HG03159 (cell line): ENCODE measurements at regions not wholly inside any gene's neighbourhood (a gene's known extent, or its start where the extent isn't known, plus 50 kb on each side); places are given as distances from the start of the nearest gene placed in this dataset.

Experiments used
- ATAC-seq: cut with Tn5 transposase; IDR thresholded peaks from one replicate; pipeline ENCODE4 v1.9.1; 2021; ENCODE audit warnings: mild to moderate bottlenecking, moderate library complexity; ENCODE audit not compliant: unreplicated experiment

DNA sequence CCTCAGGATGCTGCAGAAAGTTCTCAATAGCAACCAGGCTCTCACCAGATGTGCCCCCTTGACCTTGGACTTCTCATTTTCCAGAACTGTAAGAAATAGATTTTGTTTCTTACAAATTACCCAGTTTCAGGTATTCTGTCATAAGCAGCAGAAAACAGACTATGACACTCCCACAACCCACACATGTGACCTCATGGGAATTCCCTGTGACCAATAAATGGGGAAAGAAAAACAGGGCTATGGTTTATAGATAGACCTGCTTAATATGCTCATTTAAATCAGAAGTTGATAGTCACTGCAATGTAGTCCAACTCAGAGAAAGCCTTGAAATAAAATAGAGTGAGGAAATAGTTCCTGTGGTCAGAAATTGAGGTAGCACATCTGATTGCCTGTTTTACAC is 380.9 kb upstream of the PTBP2 start:
- ATAC-seq: no peak

GRCh38 chr1:96346719-96347118 is 374.9 kb upstream of the PTBP2 start:
- no peak for ATAC-seq

DNA sequence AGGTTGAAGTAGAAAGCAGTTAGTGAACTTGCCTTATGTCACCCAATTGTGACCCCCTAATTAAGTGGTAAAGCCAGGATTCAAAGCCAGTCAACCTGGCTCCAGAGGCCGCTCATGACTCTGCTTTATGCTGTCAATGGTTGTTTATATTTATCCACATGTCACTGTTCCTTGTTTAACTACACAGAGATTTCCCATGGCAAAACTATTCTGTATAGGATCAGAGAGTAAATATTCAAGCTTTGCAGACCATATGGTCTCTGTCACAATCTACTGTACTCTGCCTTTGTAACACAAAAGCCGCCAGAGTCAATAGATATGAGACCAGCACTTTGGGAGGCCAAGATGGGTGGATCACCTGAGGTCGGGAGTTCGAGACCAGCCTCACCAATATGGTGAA is 371.7 kb upstream of the PTBP2 start:
- no peak for ATAC-seq

GRCh38 chr1:96352733-96353132 is 368.9 kb upstream of the PTBP2 start:
- ATAC-seq: no peak

DNA sequence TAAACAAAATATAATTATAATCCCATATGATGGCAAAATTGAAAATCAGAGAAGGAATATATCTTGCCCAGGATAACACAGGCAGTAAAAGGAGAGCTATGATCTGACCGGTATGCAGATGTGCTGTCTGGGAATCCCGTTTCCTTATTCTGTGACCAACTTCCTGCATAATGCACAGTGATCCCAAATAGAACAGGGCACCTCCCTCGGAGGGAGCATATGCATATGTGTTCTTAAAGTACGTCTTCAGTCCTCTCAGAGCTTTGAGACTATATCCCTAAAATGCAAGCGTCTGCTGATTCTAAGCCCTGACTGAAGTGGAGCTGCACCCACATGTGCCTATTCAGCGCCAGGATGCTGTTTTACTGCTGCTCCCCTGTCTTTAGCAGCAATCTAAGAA is 366.1 kb upstream of the PTBP2 start:
- no peak for ATAC-seq

DNA sequence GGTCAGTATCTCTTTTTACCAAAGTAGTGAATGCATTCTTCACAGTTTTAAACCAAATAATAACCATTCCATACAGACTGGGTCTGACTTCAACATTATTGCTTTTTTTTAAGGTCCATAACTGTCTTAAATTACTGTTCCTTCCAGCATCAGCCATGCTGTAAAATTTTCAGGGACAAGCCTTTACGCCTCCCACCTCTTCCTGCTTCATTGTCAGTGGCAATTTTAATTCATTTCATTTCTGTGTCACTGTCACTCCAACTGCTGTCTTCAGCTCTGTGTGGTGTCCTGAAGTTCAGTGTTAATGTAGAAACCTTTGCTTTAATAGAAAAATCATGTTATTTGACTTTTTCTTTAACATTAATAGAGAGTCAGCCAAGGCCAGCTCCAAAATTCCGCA is 365.6 kb upstream of the PTBP2 start:
- ATAC-seq: no peak

DNA sequence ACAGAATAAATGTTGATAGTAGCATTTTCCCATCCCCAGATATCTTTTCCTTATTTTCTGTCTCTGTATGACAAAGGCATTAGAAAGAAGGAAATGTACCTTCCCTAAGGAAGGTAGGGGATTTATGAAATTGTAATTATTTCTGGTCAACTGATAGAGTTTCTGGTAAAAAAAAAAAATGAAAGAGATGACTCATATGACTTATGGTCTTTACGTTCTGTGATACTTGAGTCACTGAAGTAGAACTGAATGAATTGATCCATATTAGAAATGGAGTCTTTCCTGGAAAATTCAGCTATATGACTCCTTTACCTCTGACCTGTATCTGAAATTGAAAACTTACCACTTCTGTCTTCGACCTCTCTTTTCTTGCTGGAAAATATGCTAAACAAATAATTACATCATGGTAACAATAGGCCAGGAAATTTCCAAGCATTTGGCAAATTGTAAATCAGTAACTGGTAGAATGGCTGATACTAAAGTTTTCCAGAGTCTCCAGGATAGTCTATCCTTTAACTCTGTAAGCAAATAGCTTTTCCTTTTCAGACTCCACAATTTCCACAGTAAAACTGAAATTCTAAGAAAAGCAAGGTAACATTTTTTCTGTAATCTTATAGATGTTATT is 364.3 kb upstream of the PTBP2 start:
- ATAC-seq: no peak

DNA sequence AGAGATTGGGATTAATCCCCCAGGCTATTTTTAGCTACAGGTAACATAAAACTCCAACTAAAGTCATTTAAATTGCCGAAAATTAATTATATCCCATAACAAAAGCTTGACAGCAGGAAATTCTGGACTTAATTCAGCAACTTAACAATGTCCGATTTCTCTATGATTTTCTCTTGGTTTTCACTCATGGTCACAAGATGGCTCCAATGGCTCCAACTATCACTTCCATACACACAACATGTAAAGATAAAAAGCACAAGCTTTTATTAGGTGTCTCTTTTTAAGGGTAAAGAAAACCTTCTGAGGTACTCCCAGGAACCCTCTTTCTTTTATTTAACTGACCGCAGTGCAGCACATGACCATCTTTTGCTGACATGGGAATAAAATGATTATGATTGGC is 363.5 kb upstream of the PTBP2 start:
- no peak for ATAC-seq

GRCh38 chr1:96360036-96360795 is 361.4 kb upstream of the PTBP2 start:
- no peak for ATAC-seq

DNA sequence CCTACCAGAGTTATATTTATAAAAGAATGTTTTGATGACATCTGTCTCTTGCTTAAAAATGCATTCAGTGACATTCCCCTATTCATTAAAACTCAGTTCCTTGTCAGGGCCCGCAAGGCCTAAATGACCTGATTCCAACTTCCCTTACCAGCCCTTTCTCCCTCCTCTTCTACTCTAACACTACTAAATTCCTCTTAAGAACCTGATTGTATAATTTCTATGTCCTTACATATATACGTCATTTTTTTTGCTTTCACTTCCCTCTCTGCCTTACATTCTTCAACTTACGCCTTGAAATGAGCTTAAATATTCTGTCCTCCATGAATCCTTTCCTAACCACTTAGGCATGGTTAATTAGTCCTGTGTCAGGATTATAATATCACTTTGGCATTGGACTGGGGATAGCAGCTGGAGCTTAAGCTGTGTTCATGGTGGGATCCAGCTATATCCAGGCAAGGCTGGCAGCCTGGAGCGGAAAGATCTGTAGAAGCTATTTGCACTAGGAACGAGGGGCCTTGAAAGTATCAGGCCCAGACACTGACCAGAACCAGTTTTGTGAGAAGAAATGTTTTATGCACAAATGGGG is 360.2 kb upstream of the PTBP2 start:
- ATAC-seq: no peak

DNA sequence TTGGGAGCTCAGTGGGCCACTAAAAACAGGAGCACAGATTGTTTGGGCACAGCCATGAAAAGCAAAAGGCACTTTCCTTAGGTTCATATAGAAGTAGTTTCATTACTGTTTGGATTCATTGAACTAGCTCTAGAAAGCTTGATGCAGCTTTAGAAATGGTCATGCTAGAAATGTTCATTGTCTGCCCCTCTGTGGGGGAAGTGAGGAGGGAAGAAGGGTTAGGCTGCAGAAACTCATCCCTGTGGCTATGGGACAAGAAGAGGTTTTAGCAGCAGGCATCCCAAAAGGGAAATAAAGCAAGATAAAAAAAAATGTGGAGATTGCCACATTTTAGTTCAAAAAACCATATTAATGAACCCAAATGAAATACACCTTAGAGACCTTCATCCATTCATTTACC is 359.6 kb upstream of the PTBP2 start:
- no peak for ATAC-seq

DNA sequence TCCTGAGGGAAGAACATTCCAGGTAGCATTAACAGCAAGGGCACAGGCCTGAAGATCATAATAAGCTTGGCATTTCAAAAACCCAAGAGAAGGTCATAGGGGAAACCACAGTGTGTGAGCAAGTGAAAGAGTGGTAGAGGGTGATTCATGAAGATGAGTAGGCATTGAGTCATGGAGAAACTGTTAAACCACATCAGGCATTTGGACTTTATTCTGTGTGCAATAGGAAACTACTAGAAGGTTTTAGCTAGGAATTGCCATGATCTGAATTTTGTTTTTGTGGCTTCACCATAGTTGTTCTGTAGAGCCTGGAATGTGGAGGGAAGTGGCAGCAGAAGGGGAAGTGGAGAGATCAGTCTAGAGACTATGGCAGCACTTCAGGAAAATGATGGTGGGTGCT is 359.0 kb upstream of the PTBP2 start:
- ATAC-seq: no peak

- no peak for ATAC-seq
Observed at GRCh38 chr1:96363826-96364225, 357.8 kb upstream of the PTBP2 start.

- no peak for ATAC-seq
Observed at GRCh38 chr1:96364576-96364975, 357.0 kb upstream of the PTBP2 start.

DNA sequence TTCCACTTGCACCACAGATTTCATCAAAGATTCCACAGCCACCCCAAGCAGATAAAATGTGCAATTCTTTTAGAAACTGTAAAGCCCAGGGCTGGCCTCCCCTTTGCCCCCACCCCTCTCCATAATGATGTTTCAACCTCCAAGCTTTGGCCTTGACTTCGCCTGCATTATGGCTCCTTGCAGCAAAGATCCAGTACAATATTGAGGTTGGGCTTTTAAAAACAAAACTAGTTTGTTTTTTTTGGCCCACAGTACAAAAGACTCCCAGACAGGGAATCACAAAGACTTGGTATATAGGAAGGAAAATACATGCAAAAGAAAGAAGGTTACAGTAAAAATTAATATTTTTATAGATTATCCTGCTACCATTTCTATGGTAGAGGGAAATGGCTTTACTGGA is 356.5 kb upstream of the PTBP2 start:
- no peak for ATAC-seq

- no peak for ATAC-seq
Observed at GRCh38 chr1:96365596-96366390, 355.8 kb upstream of the PTBP2 start.

- ATAC-seq: no peak
Observed at GRCh38 chr1:96366516-96366915, 355.1 kb upstream of the PTBP2 start.

DNA sequence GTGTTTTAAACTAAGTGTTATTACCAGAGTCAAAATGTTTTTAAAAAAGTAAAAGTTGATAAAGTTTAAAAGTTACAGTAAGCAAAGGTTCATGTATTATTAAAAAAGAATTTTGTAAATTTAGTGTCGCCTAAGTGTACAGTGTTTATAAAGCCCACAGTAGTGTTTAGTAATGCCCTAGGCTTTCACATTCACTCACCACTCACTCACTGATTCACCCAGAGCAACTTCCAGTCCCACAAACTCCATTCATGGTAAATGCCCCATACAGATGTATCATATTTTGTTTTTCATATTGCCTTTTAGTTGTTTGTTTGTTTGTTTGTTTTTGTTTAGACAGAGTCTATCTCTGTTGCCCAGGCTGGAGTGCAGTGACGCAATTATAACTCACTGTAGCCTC is 353.8 kb upstream of the PTBP2 start:
- no peak for ATAC-seq

- no peak for ATAC-seq
Observed at GRCh38 chr1:96370757-96371156, 350.8 kb upstream of the PTBP2 start.

DNA sequence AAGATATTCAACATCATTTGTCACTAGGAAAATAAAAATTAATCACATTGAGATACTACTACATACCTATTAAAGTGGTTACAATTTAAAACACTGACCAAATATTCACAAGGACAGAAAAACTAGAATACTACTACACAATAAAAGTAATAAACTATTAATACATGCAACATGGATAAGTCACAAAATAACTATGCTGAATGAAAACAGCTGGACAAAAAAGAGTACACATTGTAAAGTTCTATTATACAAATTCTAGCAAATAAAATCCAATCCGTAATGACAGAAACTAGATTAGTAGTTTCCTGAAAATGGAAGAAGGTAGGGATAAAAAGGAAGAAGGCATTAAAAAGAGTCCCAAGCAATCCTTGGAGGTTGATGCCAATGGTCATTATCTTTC is 348.7 kb upstream of the PTBP2 start:
- no peak for ATAC-seq

GRCh38 chr1:96374076-96374762 is 347.4 kb upstream of the PTBP2 start:
- no peak for ATAC-seq
